ENCODE measurements at regions not wholly inside any gene's neighbourhood (a gene's known extent, or its start where the extent isn't known, plus 50 kb on each side); places are given as distances from the start of the nearest gene placed in this dataset.
"Not testable (repeated sequence)": the region's sequence is repeated elsewhere in the genome, so short reads cannot be mapped to it uniquely, and the experiment has no call there.

- no peak for DNase-seq
These were observed 167.1 kb downstream of the LYPLAL1 start for GRCh38 chr1:219340796-219341195.

GRCh38 chr1:219339466-219339865, 165.8 kb downstream of the LYPLAL1 start:
- no peak for DNase-seq

- DNase-seq = no peak
These were observed 163.9 kb downstream of the LYPLAL1 start for GRCh38 chr1:219337588-219337987.

GRCh38 chr1:219333626-219334025, 159.9 kb downstream of the LYPLAL1 start:
- no peak for DNase-seq

- no peak for DNase-seq
These were observed 157.7 kb downstream of the LYPLAL1 start for GRCh38 chr1:219331424-219331823.

GRCh38 chr1:219330669-219331068, 157.0 kb downstream of the LYPLAL1 start:
- DNase-seq = no peak

- DNase-seq = no peak
These were observed 156.3 kb downstream of the LYPLAL1 start for GRCh38 chr1:219330001-219330400.

- DNase-seq = no peak
These were observed 155.9 kb downstream of the LYPLAL1 start for GRCh38 chr1:219329578-219329977.

- DNase-seq = peak; percentile 34
These were observed 153.2 kb downstream of the LYPLAL1 start for GRCh38 chr1:219326843-219327242.

- no peak for DNase-seq
These were observed 151.7 kb downstream of the LYPLAL1 start for GRCh38 chr1:219325368-219325742.

- no peak for DNase-seq
These were observed 151.1 kb downstream of the LYPLAL1 start for GRCh38 chr1:219324629-219325367.

- DNase-seq = no peak
These were observed 150.5 kb downstream of the LYPLAL1 start for GRCh38 chr1:219324171-219324570.

GRCh38 chr1:219323426-219323825, 149.7 kb downstream of the LYPLAL1 start:
- DNase-seq = no peak

GRCh38 chr1:219322766-219323165, 149.1 kb downstream of the LYPLAL1 start:
- DNase-seq = no peak

GRCh38 chr1:219320563-219320962, 146.9 kb downstream of the LYPLAL1 start:
- DNase-seq = not testable (repeated sequence)

GRCh38 chr1:219318826-219319225, 145.1 kb downstream of the LYPLAL1 start:
- DNase-seq = no peak

GRCh38 chr1:219317762-219318353, 144.2 kb downstream of the LYPLAL1 start:
- DNase-seq = no peak

- DNase-seq = no peak
These were observed 142.4 kb downstream of the LYPLAL1 start for GRCh38 chr1:219316066-219316465.

GRCh38 chr1:219313961-219314360, 140.3 kb downstream of the LYPLAL1 start:
- no peak for DNase-seq

- DNase-seq = no peak
These were observed 139.3 kb downstream of the LYPLAL1 start for GRCh38 chr1:219312967-219313366.

- DNase-seq = no peak
These were observed 136.6 kb downstream of the LYPLAL1 start for GRCh38 chr1:219310181-219310728.

GRCh38 chr1:219308367-219308766, 134.7 kb downstream of the LYPLAL1 start:
- no peak for DNase-seq

- DNase-seq = no peak
These were observed 130.8 kb downstream of the LYPLAL1 start for GRCh38 chr1:219304227-219305226.
